SK-N-MC (cell line): ENCODE measurements at regions not wholly inside any gene's neighbourhood (a gene's known extent, or its start where the extent isn't known, plus 50 kb on each side); places are given as distances from the start of the nearest gene placed in this dataset.
A peak's percentile ranks its signal among the peaks of the same experiment; 100 is the strongest.

Experiments
- DNase-seq: peaks from one replicate; pipeline ENCODE4 v3.0.0-alpha.2; 2011; ENCODE audit warnings: low read depth, low spot score
- H3K27ac ChIP-seq: fragments of 200-600 bp; sonication (generic); 2 replicates; pipeline ENCODE4 v1.5.1; 2016; ENCODE audit warnings: mixed run types
- H3K36me3 ChIP-seq: fragments of 200-600 bp; sonication (generic); 2 replicates; pipeline ENCODE4 v1.6.1; 2017; ENCODE audit warnings: antibody characterized with exemption, low read length, mixed read lengths; ENCODE audit not compliant: insufficient read depth
- H3K4me3 ChIP-seq: fragments of 200-600 bp; sonication (generic); 2 replicates; pipeline ENCODE4 v1.5.1; 2016
- H3K9ac ChIP-seq: fragments of 200-600 bp; sonication (generic); 2 replicates; pipeline ENCODE4 v1.8.0; 2017; ENCODE audit warnings: mixed run types, mixed read lengths; ENCODE audit not compliant: insufficient read length
- H3K9me3 ChIP-seq: fragments of 200-600 bp; sonication (generic); 2 replicates; pipeline ENCODE4 v1.6.1; 2017; ENCODE audit warnings: low read depth, mild to moderate bottlenecking, antibody characterized with exemption, low read length, moderate library complexity, mixed read lengths
- EZH2 ChIP-seq: fragments of 200-600 bp; sonication (generic); IDR thresholded peaks from one replicate; pipeline ENCODE4 v1.6.1; 2017; ENCODE audit warnings: antibody characterized with exemption
- FOXP2 ChIP-seq: optimal IDR thresholded peaks from 2 replicates; pipeline ENCODE3; 2011; ENCODE audit warnings: mild to moderate bottlenecking, moderate library complexity; ENCODE audit not compliant: insufficient read depth; ENCODE audit errors: extremely low read length, control extremely low read depth
- POLR2AphosphoS5 ChIP-seq: IDR thresholded peaks from 2 replicates; pipeline ENCODE4 v1.6.1; 2012; ENCODE audit warnings: mild to moderate bottlenecking, low read depth, low read length, borderline replicate concordance

- Histone ChIP-seq H3K9me3 (no peaks in the 10 kb centered on the region), H3K9ac (no peak overlapping the region), H3K36me3 (no peaks in the 10 kb centered on the region), H3K4me3 (no peak overlapping the region), H3K27ac (no peak overlapping the region)
- TF ChIP-seq FOXP2 = no peak
- TF ChIP-seq EZH2 = no peak
- TF ChIP-seq POLR2AphosphoS5 = no peak
- no peak for DNase-seq
These were observed 97.2 kb upstream of the TMEM260 start for GRCh38 chr14:56482310-56482911.

- Histone ChIP-seq H3K9me3 (no peaks in the 10 kb centered on the region), H3K4me3 (0 out of 2 replicates have a peak overlapping the region, but pooled peaks have one; percentile 8), H3K27ac (peak overlapping the region; percentile 77), H3K9ac (peak overlapping the region; percentile 27), H3K36me3 (no peaks in the 10 kb centered on the region)
- peak; percentile 48 for DNase-seq
- no peak for TF ChIP-seq EZH2
- TF ChIP-seq FOXP2 = no peak
- no peak for TF ChIP-seq POLR2AphosphoS5
These were observed 92.4 kb upstream of the TMEM260 start for GRCh38 chr14:56487090-56487667.

- peak overlapping the region; percentile 25 for H3K9ac ChIP-seq
- peak; percentile 63 for DNase-seq
- peak overlapping the region; percentile 77 for H3K27ac ChIP-seq
- H3K9me3 ChIP-seq = no peaks in the 10 kb centered on the region
- H3K4me3 ChIP-seq = 0 out of 2 replicates have a peak overlapping the region, but pooled peaks have one; percentile 8
- H3K36me3 ChIP-seq = no peaks in the 10 kb centered on the region
- TF ChIP-seq FOXP2 = peak; percentile 95
- TF ChIP-seq EZH2 = no peak
These were observed 91.8 kb upstream of the TMEM260 start for GRCh38 chr14:56487761-56488160.

GRCh38 chr14:56488306-56488705 lies 91.3 kb upstream of the TMEM260 start:
- Histone ChIP-seq H3K4me3 (no peak overlapping the region), H3K9me3 (no peaks in the 10 kb centered on the region), H3K36me3 (no peaks in the 10 kb centered on the region), H3K27ac (peak overlapping the region; percentile 77), H3K9ac (peak overlapping the region; percentile 25)
- TF ChIP-seq POLR2AphosphoS5 (no peak), FOXP2 (no peak), EZH2 (no peak)
- no peak for DNase-seq

GRCh38 chr14:56490379-56490778 lies 89.2 kb upstream of the TMEM260 start:
- no peak overlapping the region for H3K4me3 ChIP-seq
- peak overlapping the region; percentile 56 for H3K9ac ChIP-seq
- peak; percentile 73 for DNase-seq
- H3K9me3 ChIP-seq = no peaks in the 10 kb centered on the region
- TF ChIP-seq POLR2AphosphoS5 (no peak), EZH2 (no peak), FOXP2 (no peak)
- H3K36me3 ChIP-seq = no peaks in the 10 kb centered on the region
- peak overlapping the region; percentile 85 for H3K27ac ChIP-seq

GRCh38 chr14:56491299-56492285 lies 88.0 kb upstream of the TMEM260 start:
- DNase-seq = peak; percentile 76
- Histone ChIP-seq H3K9ac (peak overlapping the region; percentile 56), H3K27ac (peak overlapping the region; percentile 85), H3K36me3 (no peaks in the 10 kb centered on the region), H3K9me3 (no peaks in the 10 kb centered on the region; the same call in 1 of the 2 replicates), H3K4me3 (peak overlapping the region; percentile 44)
- peak; percentile 33 for TF ChIP-seq FOXP2
- TF ChIP-seq POLR2AphosphoS5 = no peak
- no peak for TF ChIP-seq EZH2

GRCh38 chr14:56494167-56494566 lies 85.4 kb upstream of the TMEM260 start:
- H3K27ac ChIP-seq = no peak overlapping the region
- DNase-seq = no peak
- no peak overlapping the region for H3K4me3 ChIP-seq
- no peaks in the 10 kb centered on the region for H3K36me3 ChIP-seq
- no peak overlapping the region for H3K9ac ChIP-seq
- no peaks in the 10 kb centered on the region; the same call in 1 of the 2 replicates for H3K9me3 ChIP-seq
- no peak for TF ChIP-seq FOXP2

GRCh38 chr14:56498112-56498511 lies 81.5 kb upstream of the TMEM260 start:
- no peak overlapping the region for H3K9ac ChIP-seq
- no peak for DNase-seq
- no peak overlapping the region for H3K27ac ChIP-seq
- H3K4me3 ChIP-seq = no peak overlapping the region
- H3K9me3 ChIP-seq = no peaks in the 10 kb centered on the region; the same call in 1 of the 2 replicates
- TF ChIP-seq FOXP2 = no peak
- no peak for TF ChIP-seq POLR2AphosphoS5
- TF ChIP-seq EZH2 = no peak
- no peaks in the 10 kb centered on the region for H3K36me3 ChIP-seq
